ENCODE measurements at regions not wholly inside any gene's neighbourhood (a gene's known extent, or its start where the extent isn't known, plus 50 kb on each side); places are given as distances from the start of the nearest gene placed in this dataset.
A peak's percentile ranks its signal among the peaks of the same experiment; 100 is the strongest.

- H2BK5ac ChIP-seq (ENCODE audit: insufficient read length, low read length) = no peak overlapping the region
- H3K23me2 ChIP-seq (ENCODE audit: insufficient read length, low read depth, low read length, poor library complexity, severe bottlenecking) = no peaks in the 10 kb centered on the region
- H3K4ac ChIP-seq (ENCODE audit: low read depth, low read length) = no peak overlapping the region
- H3K4me1 ChIP-seq (ENCODE audit: insufficient read depth, low read length) = no peaks in the 10 kb centered on the region; the same call in 1 of the 2 replicates
- H3K23ac ChIP-seq (ENCODE audit: insufficient read length, low read depth, low read length) = no peak overlapping the region
- H2AK5ac ChIP-seq (ENCODE audit: insufficient read length, low read length) = no peak overlapping the region
- no peak overlapping the region for H3K18ac ChIP-seq (ENCODE audit: insufficient read length, low read depth, low read length)
- no peak overlapping the region for H4K5ac ChIP-seq (ENCODE audit: insufficient read length, low read depth, low read length)
- no peak overlapping the region for H2BK12ac ChIP-seq (ENCODE audit: insufficient read length, low read depth, low read length)
- H3K79me1 ChIP-seq (ENCODE audit: insufficient read depth, low read depth, low read length, poor library complexity, severe bottlenecking) = no peaks in the 10 kb centered on the region
- no peak overlapping the region for H3K4me3 Mint-ChIP-seq
- H3K9ac ChIP-seq (ENCODE audit: extremely low read depth, insufficient read length, low read length) = no peak overlapping the region
- DNase-seq = no peak
- H3K4me2 ChIP-seq (ENCODE audit: insufficient read depth, insufficient read length, low read length) = no peak overlapping the region
- H4K8ac ChIP-seq (replicated peaks; ENCODE audit: insufficient read length, low read depth, low read length) = no peak overlapping the region
- no peak overlapping the region for H2BK20ac ChIP-seq (ENCODE audit: low read depth, low read length, poor library complexity, severe bottlenecking)
- no peaks in the 10 kb centered on the region for H3K79me2 ChIP-seq (ENCODE audit: insufficient read depth, low read length)
- no peaks in the 10 kb centered on the region for H3K27me3 ChIP-seq (ENCODE audit: insufficient read depth, low read length)
- WGBS (ENCODE audit: extremely low coverage, insufficient read length, low lambda C conversion rate) = no CpG with 5 or more reads among the region's 5 CpGs
- H3K27ac ChIP-seq (ENCODE audit: insufficient read length, low read depth, low read length) = no peak overlapping the region
- H4K91ac ChIP-seq (ENCODE audit: insufficient read length, low read depth, low read length) = no peak overlapping the region
- H3K14ac ChIP-seq (ENCODE audit: insufficient read depth, low read length) = no peak overlapping the region
- no peak overlapping the region for H2BK120ac ChIP-seq (ENCODE audit: low read depth, low read length, poor library complexity, severe bottlenecking)
- H4K20me1 ChIP-seq (ENCODE audit: control insufficient read depth, insufficient read depth, insufficient read length) = no peaks in the 10 kb centered on the region
- no peak overlapping the region for H2AFZ ChIP-seq (ENCODE audit: low read length)
- no peaks in the 10 kb centered on the region for H3K9me3 Mint-ChIP-seq
- no peak for TF ChIP-seq CTCF (conservative IDR thresholded peaks at IDR 0.05)
- no peaks in the 10 kb centered on the region for H3K27me3 Mint-ChIP-seq (ENCODE audit: low read depth)
- no peak overlapping the region for H2BK15ac ChIP-seq (ENCODE audit: low read depth, low read length)
- no peaks in the 10 kb centered on the region for H3K36me3 Mint-ChIP-seq (ENCODE audit: insufficient read depth in 1 of 3, low read depth in 3 of 3)
- no peak overlapping the region for H3K56ac ChIP-seq (ENCODE audit: insufficient read length, low read depth, low read length)
- no peaks in the 10 kb centered on the region for H3K9me3 ChIP-seq (ENCODE audit: control insufficient read depth, low read depth, low read length)
- H3K27ac Mint-ChIP-seq = peak overlapping the region in 1 of 3 experiments; percentile 21; a peak in 1 of 7 replicates
- peaks cover 15 to 17% of the 10 kb centered on the region in 2 experiments for H3K4me1 Mint-ChIP-seq
- H3T11ph ChIP-seq (ENCODE audit: low read length) = no peak overlapping the region
Observed at GRCh38 chr6:53731866-53732636, 62.8 kb upstream of the LRRC1 start.
